ENCODE measurements at regions not wholly inside any gene's neighbourhood (a gene's known extent, or its start where the extent isn't known, plus 50 kb on each side); places are given as distances from the start of the nearest gene placed in this dataset.
"Not testable (repeated sequence)": the region's sequence is repeated elsewhere in the genome, so short reads cannot be mapped to it uniquely, and the experiment has no call there.

DNA sequence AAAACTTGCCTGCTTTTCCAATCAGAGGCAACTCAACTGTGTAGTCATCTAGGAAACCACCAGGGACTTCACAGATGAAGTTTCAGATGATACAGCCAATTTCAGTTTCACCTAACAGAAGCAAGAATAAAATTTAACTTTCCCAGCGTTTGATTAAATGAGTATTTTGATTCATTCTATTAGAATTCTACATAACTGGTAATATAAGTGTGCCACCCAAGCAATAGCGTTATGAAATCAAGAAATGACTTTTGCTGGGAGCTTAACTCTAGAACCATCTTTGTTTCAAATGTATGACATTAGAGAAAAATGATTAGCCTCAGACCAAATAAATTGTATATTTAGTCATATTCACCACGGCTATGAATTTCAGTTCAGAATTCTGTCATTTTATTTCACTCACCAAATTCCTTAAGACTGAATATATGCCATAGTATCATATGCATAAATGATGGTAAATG, 239.3 kb downstream of the NRIP1 start:
- DNase-seq = no peak

GRCh38 chr21:14824126-14824525, 240.7 kb downstream of the NRIP1 start:
- DNase-seq = no peak

DNA sequence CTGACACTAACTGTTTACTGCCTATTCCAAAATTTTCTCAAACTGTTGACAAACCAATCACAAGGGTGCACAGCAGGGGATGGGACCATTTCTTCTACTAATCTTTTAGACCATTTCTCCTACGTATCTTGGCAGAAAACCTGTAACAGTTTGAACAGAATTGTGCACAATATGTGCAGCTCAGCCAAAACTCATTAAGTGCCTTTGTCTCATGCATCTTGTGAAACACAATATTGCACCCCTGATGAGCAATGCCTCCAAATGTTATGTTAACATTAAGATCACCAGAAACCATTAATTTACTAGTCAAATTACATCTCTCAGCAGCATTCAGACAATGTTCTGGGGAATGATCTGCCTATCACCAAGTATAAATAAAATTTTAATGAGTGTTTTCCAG, 247.5 kb downstream of the NRIP1 start:
- no peak for DNase-seq

- no peak for DNase-seq
Measured at GRCh38 chr21:14814991-14815390, 249.8 kb downstream of the NRIP1 start.

- no peak for DNase-seq
Measured at GRCh38 chr21:14814282-14814681, 250.5 kb downstream of the NRIP1 start.

DNA sequence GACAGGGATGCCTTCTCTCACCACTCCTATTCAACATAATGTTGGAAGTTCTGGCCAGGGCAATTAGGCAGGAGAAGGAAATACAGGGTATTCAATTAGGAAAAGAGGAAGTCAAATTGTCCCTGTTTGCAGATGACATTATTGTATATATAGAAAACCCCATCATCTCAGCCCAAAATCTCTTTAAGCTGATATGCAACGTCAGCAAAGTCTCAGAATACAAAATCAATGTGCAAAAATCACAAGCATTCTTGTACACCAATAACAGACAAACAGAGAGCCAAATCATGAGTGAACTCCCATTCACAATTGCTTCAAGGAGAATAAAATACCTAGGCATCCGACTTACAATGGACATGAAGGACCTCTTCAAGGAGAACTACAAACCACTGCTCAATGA, 258.1 kb upstream of the SAMSN1 start:
- not testable (repeated sequence) for DNase-seq

GRCh38 chr21:14797543-14797942, 251.4 kb upstream of the SAMSN1 start:
- no peak for DNase-seq

GRCh38 chr21:14787312-14787711, 241.2 kb upstream of the SAMSN1 start:
- no peak for DNase-seq

DNA sequence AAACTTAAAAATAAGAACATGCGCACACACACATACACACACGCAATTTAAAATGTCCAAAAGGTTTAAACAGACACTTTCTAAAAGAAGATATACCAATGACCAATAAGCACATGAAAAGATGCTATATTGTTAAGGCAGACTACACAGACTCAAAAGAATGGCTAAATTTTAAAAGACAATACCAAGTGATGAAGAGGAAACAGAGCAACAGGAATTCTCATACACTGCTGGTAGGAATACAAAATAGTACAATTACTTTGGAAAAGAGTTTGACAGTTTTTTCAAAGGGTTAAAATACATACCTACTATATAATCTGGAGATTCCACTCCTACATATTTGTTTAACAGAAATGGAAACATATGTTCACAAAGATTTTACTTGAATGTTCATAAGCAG, 239.6 kb upstream of the SAMSN1 start:
- no peak for DNase-seq

DNA sequence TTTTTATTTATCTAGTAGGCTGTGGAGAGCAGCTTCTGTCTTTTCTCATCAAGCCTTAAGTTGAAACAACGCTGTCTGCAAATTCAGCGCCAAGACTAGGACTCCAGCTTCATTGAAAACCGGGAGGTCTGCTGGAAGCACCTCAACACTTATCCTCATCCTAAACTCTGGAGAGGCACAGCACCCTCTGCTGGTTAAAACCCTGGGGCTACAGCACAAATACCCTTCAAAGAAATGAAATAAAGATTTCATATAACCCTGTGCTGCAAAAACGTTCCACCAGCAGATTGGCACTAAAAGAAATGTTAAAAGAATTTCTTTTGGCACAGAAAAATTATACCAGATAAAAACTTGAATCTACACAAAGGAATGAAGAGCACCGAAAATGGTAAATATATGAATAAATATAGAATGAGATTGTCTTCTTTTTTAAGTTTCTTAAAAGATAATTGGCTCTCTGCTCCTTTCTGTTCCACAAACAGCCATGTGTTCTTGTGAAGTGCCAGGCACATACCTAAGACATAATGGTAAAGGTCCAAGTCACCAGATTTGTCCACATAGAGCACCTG, 227.7 kb upstream of the SAMSN1 start:
- peak; percentile 56 for DNase-seq

DNA sequence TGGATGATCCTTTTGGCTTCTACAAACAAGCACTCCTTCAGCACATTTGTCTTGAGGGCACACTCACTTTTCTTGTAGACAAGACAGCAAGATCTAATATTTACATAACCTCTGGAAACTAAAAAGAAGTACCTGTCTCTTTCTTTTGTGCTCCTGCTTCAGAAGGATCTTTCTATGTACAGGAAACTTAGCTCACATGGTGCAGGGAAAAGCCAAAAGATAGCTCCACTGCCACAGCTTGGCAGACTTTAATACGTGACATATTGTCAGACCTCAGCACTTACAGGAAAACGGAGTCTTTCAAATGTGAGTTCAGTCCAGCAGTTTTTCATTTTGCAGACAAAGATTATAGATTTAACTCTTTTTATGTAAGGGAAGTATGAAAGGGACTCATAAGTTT, 225.5 kb upstream of the SAMSN1 start:
- DNase-seq = no peak

DNA sequence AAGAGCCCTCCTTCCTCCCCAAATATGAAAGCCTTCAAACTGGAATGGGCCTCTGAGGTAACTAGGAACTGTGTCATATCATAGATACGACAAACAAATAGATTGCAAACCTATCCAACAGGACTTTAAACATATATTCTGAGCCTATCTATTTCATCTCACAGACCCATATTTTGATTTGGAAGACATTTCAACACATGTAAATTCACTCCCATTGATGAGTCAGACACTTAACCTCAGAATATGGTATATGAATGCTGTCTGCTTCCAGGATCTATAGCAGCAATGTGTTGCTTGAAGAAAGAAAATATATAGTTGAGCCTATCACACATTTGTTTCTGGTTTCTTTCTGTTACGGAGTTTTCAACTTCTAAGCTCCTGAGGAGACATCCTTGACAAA, 221.9 kb upstream of the SAMSN1 start:
- no peak for DNase-seq

DNA sequence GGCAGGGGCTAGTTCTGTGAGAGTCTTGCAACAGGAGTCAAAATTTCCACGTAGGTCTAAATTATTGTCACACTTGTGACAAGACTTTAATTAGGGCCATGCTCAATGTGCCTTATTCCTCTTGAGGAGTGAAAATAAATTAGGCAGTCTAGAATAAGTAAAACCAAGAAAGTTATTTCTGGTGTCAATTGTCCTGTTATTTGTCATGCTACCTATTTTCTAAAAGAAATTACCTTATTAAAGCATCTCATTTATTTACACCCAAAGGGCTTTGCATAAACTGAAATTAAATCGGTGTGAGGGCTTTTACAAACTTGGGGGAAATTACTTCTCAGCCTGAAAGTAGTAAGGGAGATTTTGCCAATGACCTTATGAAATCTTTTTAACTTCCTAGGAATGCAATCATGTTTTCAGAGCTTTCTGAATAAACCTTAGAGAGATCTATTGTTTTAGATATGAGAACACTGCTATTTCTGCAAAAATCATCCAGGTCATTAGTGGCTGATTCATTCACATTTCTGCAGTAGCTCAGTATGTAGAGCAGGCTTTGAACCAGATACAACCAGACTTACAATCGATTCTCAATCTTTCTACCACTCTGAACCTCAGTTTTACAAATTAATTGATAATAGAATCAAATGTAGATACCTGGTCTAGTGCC, 221.2 kb upstream of the SAMSN1 start:
- no peak for DNase-seq

GRCh38 chr21:14766241-14766640, 220.1 kb upstream of the SAMSN1 start:
- DNase-seq = no peak

DNA sequence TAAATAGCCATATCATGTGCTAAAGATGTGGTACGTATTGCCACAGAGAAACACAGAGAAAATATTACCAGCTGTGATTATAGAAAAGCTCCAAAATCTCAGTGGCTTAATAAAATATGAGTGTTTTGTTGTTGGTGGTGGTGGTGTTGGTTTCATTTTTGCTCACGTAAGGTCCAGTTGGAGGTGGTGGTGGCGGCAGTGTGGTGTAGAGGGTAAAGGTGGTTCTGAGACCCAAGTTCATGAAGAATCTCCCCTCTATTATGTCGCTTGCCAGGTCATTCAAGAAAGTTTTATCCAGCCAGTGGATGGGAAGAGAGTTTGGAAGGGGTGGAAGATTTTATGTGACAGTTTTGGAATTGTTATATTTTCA, 217.6 kb upstream of the SAMSN1 start:
- no peak for DNase-seq

DNA sequence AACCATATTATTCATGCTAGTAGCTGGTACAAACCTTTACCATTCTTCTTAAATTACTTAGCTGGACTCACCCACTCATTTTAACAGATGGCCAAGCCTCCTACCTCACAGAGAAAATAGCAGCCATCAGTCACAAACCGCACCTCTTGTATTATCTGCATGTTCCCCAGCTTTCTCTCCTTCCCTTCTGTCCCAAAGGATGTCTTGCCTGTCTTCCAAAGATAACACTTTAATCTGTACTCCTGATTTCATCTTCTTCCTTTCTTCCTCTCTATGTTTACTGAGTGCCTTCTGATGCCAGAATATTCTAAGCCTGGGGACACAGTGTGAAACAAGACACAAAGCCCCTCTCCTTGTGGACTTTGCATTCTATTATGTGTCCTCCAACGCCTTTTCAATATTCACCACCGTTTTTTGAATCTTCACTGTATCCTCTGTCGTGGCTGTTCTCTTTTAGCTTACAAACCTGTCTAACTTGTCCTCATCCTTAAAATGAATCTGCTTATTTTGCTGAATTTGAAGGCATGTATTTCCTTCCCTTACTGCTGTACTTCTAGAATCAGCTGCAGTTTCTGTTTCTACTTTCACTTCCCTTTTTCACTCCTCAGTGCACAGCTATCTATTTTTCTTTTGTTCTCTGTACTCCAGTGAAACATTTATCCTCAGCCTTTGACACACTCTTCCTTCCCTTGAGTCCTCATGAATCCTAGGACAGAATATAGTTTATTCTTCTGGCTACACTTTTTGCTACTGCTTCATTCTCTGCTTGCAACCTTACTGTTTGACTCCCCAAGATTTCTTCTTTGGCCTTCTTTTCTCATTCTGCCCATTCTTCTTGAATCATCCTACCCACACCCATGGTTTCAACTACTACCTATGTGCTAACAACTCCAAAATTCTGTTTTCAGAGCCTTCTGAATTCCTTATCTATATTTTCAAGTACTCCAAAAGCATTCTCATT, 216.9 kb upstream of the SAMSN1 start:
- peak; percentile 19 for DNase-seq

DNA sequence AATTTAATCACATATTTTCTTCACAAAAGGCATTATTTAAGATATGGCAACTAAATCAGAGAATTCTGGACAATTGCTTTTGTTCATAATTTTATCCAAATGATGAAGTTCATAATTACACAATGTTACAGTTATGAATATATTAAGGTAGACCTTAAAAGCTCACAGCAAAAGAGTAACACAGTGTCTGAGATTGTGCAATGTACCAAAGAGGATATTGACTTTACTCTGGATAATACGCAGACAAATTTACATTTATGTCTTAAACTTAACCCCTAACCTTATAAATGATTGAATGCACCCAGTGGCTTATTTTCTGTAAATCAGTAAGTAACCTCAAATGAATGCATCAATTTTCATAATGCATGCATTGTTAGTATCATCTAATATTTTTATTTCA, 216.2 kb upstream of the SAMSN1 start:
- no peak for DNase-seq

DNA sequence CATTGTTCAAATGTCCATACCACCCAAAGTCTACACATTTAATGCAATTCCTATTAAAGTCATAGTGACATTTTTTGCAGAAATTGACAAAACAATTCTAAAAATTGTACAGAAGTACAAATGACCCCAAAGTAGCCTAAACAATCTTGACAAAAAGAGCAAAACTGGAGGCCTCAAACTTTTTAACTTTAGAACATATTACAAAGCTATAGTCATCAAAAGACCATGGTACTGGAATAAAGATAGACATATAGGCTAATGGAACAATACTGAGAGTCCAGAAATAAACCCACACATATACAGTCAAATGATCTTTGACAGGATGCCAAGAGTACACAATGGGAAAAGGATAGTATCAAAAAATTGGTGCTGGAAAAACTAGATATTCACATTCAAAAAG, 213.2 kb upstream of the SAMSN1 start:
- DNase-seq = no peak

DNA sequence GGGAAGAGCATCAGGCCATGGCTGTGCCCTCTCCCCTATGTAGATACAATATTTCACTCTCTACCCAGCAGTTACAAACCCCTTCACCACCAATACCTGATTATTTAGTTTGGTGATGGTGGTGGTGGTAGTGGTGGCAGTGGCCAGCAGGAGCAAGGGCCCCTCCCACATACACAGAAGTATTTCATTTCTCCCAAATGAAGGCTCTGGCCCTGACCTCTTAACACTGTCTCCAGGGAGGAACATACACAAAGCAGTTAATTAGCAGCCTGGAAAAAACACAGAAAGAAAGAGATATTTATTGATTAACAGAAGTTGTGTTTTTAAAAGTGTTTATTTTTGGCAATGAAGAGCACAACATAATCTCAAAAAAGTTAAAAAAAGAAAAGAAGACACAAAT, 212.7 kb upstream of the SAMSN1 start:
- DNase-seq = no peak

- no peak for DNase-seq
Measured at GRCh38 chr21:14757533-14758327, 211.6 kb upstream of the SAMSN1 start.

DNA sequence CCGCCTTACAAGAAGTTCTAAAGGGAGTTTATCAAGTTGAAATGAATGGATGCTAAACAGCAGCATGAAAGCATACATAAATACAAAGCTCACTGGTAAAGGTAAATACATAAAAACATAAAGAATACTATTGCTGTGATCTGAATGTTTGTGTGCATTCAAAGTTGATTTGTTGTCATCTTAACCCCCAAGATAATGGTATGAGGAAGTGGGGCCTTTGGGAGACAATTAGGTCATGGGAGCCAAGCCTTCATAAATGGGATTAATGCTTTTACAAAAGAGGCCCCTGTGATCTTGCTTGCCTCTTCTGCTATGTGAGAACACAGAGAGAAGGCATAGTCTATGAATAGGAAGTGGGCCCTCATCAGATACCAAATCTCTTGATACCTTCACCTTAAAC, 209.0 kb upstream of the SAMSN1 start:
- DNase-seq = no peak

GRCh38 chr21:14754682-14755081, 208.6 kb upstream of the SAMSN1 start:
- no peak for DNase-seq

DNA sequence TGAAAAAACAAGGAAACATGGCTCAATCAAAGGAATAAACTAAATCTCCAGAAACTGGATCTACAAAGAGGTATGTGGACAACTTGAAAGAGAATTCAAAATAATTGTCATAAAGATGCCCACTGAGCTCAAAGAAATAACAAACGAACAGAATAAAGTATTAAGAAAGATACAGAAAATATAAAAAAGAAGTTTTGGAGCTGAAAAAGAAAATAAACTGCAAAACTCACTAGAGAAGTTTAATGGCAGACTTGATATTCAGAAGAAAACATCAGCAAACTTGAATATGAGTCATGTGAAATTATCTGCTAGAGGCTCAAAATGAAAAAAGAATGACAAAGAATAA, 208.1 kb upstream of the SAMSN1 start:
- no peak for DNase-seq

Measured in CD4-positive, alpha-beta T cell treated with Interleukin-12 subunit alpha and Interleukin-12 subunit beta, for 1 hour (primary cell).